SK-N-SH (cell line): ENCODE measurements at regions not wholly inside any gene's neighbourhood (a gene's known extent, or its start where the extent isn't known, plus 50 kb on each side); places are given as distances from the start of the nearest gene placed in this dataset.

Experiments used
- CTCF ChIA-PET: fragments of 300-600, 350-600 bp; formaldehyde crosslinking; extraction: SDS; loops from one replicate; lab custom pipeline; 2021; lab: Yijun Ruan, JAX
- POLR2A ChIA-PET: fragments of 350-600 bp; sonication (Branson Sonifier 250); formaldehyde crosslinking; extraction: SDS; loops from one replicate; lab custom pipeline; 2020; ENCODE audit warnings: antibody characterized with exemption, inconsistent platforms; lab: Yijun Ruan, JAX
- DNase-seq: peaks from one replicate; pipeline ENCODE4 v3.0.0; 2012
- H2AFZ ChIP-seq: fragments of 200-600 bp; sonication (generic); 2 replicates; pipeline ENCODE4 v1.8.1; 2016; ENCODE audit warnings: antibody characterized with exemption, mild to moderate bottlenecking, low read depth
- H3F3A ChIP-seq: fragments of 200-600 bp; sonication (generic); replicated peaks from 2 replicates; pipeline ENCODE3; 2016; ENCODE audit warnings: antibody characterized with exemption, mild to moderate bottlenecking; ENCODE audit not compliant: insufficient read depth
- H3K27ac ChIP-seq, 2 experiments: fragments of 200-500 bp in 1 of 2; fragments of 200-600 bp in 1 of 2; sonication (Bioruptor generic) in 1 of 2; sonication (generic), shearing (Covaris generic) in 1 of 2; 2 replicates each; pipeline versions ENCODE4 v1.5.1 to v1.6.1; 2014 to 2016; ENCODE audit warnings: low read depth in 2 of 2, inconsistent platforms in 1 of 2, low read length in 1 of 2, mild to moderate bottlenecking in 1 of 2, mixed read lengths in 1 of 2
- H3K27me3 ChIP-seq: fragments of 200-600 bp; sonication (generic), shearing (Covaris generic); 2 replicates; pipeline ENCODE4 v1.6.1; 2016; ENCODE audit warnings: mixed run types; ENCODE audit not compliant: insufficient read depth
- H3K36me3 ChIP-seq, 2 experiments: fragments of 200-500 bp in 1 of 2; fragments of 200-600 bp in 1 of 2; sonication (Bioruptor generic) in 1 of 2; sonication (generic) in 1 of 2; replicated peaks in 1 of 2; 2 replicates each; pipeline versions ENCODE3 to v1.5.1; 2014 to 2016; ENCODE audit warnings: low read length in 1 of 2, mild to moderate bottlenecking in 1 of 2; ENCODE audit not compliant: insufficient read depth in 2 of 2, control insufficient read depth in 1 of 2
- H3K4me1 ChIP-seq, 2 experiments: fragments of 200-500 bp in 1 of 2; fragments of 200-600 bp in 1 of 2; sonication (Bioruptor generic) in 1 of 2; sonication (generic), shearing (Covaris generic) in 1 of 2; 2 replicates each; pipeline versions ENCODE4 v1.5.1 to v1.6.1; 2014 to 2016; ENCODE audit warnings: low read depth in 1 of 2, low read length in 1 of 2, mixed run types in 1 of 2; ENCODE audit not compliant: insufficient read depth in 2 of 2, control insufficient read depth in 1 of 2
- H3K4me2 ChIP-seq: fragments of 200-600 bp; sonication (generic), shearing (Covaris generic); 2 replicates; pipeline ENCODE4 v1.6.1; 2017; ENCODE audit warnings: mixed run types
- H3K4me3 ChIP-seq, 2 experiments: fragments of 200-500 bp in 1 of 2; fragments of 200-600 bp in 1 of 2; sonication (Bioruptor generic) in 1 of 2; sonication (generic), shearing (Covaris generic) in 1 of 2; 2 replicates each; pipeline versions ENCODE4 v1.5.1 to v1.8.1; 2014 to 2016; ENCODE audit warnings: low read depth in 2 of 2, inconsistent platforms in 1 of 2, low read length in 1 of 2, mild to moderate bottlenecking in 1 of 2, mixed read lengths in 1 of 2, moderate library complexity in 1 of 2
- H3K79me2 ChIP-seq: fragments of 200-600 bp; sonication (generic); 2 replicates; pipeline ENCODE4 v1.8.1; 2017; ENCODE audit warnings: mild to moderate bottlenecking; ENCODE audit not compliant: insufficient read depth
- H3K9ac ChIP-seq: fragments of 200-600 bp; sonication (generic); 2 replicates; pipeline ENCODE4 v1.6.1; 2017; ENCODE audit warnings: mixed run types
- H3K9me2 ChIP-seq: fragments of 200-600 bp; sonication (generic); 2 replicates; pipeline ENCODE4 v1.6.1; 2017; ENCODE audit warnings: mixed run types
- H3K9me3 ChIP-seq: fragments of 200-600 bp; sonication (generic); 2 replicates; pipeline ENCODE4 v1.6.1; 2017; ENCODE audit warnings: mixed run types, mild to moderate bottlenecking, moderate library complexity
- H4K20me1 ChIP-seq: fragments of 200-600 bp; sonication (generic); 2 replicates; pipeline ENCODE4 v1.6.1; 2017; ENCODE audit warnings: mild to moderate bottlenecking, mixed run types; ENCODE audit not compliant: insufficient read depth
- ELF1 ChIP-seq: IDR thresholded peaks from 2 replicates; pipeline ENCODE4 v1.4.0; 2012
- FOSL2 ChIP-seq: IDR thresholded peaks from 2 replicates; pipeline ENCODE4 v1.4.0; 2012; ENCODE audit warnings: low read depth, mild to moderate bottlenecking, moderate library complexity, borderline replicate concordance
- FOXM1 ChIP-seq: IDR thresholded peaks from 2 replicates; pipeline ENCODE4 v1.4.0; 2012; ENCODE audit warnings: low read depth, mild to moderate bottlenecking
- MEF2A ChIP-seq: IDR thresholded peaks from 2 replicates; pipeline ENCODE4 v1.4.0; 2012; ENCODE audit warnings: low read depth, borderline replicate concordance
- NRF1 ChIP-seq: IDR thresholded peaks from 2 replicates; pipeline ENCODE4 v1.6.1; 2012; ENCODE audit warnings: low read depth, mild to moderate bottlenecking, low read length
- RCOR1 ChIP-seq: fragments of 150-350 bp; IDR thresholded peaks from 2 replicates; pipeline ENCODE4 v1.6.1; 2017; ENCODE audit warnings: antibody characterized with exemption, low read length
- RFX5 ChIP-seq: IDR thresholded peaks from 2 replicates; pipeline ENCODE4 v1.6.1; 2012; ENCODE audit warnings: mild to moderate bottlenecking, improper control_type of control experiment, low read length
- SIN3A ChIP-seq: IDR thresholded peaks from 2 replicates; pipeline ENCODE4 v1.6.1; 2012; ENCODE audit warnings: low read depth, mild to moderate bottlenecking, low read length, moderate library complexity, borderline replicate concordance
- SMC3 ChIP-seq: IDR thresholded peaks from 2 replicates; pipeline ENCODE4 v1.6.1; 2012; ENCODE audit warnings: low read depth, low read length, improper control_type of control experiment
- TAF1 ChIP-seq: IDR thresholded peaks from 2 replicates; pipeline ENCODE4 v1.6.1; 2012; ENCODE audit warnings: low read depth, mild to moderate bottlenecking, low read length, moderate library complexity, borderline replicate concordance
- TCF12 ChIP-seq: IDR thresholded peaks from 2 replicates; pipeline ENCODE4 v1.4.0; 2012
- YY1 ChIP-seq: IDR thresholded peaks from 2 replicates; pipeline ENCODE4 v1.4.0; 2012; ENCODE audit warnings: low read depth, mild to moderate bottlenecking
- WGBS: methylation state at CpG from one replicate; pipeline ENCODE4 v1.1.6; 2017; ENCODE audit warnings: low lambda C conversion rate; 5-methylcytosine and 5-hydroxymethylcytosine counted together
- TF ChIP-seq, protein P1 (sequence below): fragments of 200-600 bp; sonication (generic); IDR thresholded peaks from 2 replicates; pipeline ENCODE4 v1.6.1; 2017; ENCODE audit warnings: antibody characterized with exemption, mild to moderate bottlenecking, moderate library complexity
- TF ChIP-seq, protein P2 (sequence below): IDR thresholded peaks from 2 replicates; pipeline ENCODE4 v1.4.0; 2012; ENCODE audit warnings: low read depth, borderline replicate concordance

DNA sequence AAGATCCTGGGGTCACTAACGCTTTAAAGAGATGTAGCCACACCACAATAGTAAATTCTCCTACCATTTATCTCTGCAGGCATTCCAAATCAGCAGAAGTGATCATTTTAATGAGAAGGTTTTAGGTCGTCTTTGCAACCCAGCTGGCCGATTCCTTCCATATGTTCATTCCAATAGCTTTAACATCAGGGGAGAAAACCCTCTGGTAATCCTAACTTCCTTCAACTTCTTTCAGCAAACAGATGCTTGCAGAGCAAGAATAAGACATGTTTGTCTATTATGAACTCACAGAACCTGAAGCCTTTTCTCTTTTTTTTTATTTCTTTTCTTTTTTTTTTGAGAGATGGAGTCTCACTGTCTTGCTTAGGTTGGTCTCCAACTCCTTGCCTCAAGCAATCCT, 498.6 kb upstream of the SLITRK1 start:
- no peak for TF ChIP-seq MEF2A
- Histone ChIP-seq H3K9me2 (no peaks in the 10 kb centered on the region), H2AFZ (peak overlapping the region; percentile 57; the same call in 1 of the 2 replicates), H3K79me2 (no peaks in the 10 kb centered on the region), H3K4me1 (no peaks in the 10 kb centered on the region), H4K20me1 (no peaks in the 10 kb centered on the region), H3K4me3 (no peak overlapping the region), H3K36me3 (no peaks in the 10 kb centered on the region), H3K27me3 (no peaks in the 10 kb centered on the region), H3K27ac (no peak overlapping the region), H3F3A (no peaks in the 10 kb centered on the region), H3K4me2 (no peak overlapping the region), H3K9me3 (0 out of 2 replicates have a peak, but pooled peaks cover 2% of the 10 kb centered on the region), H3K9ac (no peak overlapping the region)
- POLR2A ChIA-PET: no interaction called here
- no peak for DNase-seq
- CTCF ChIA-PET: no interaction called here
- WGBS: 7% methylated on average over 3 of the region's 3 CpGs

DNA sequence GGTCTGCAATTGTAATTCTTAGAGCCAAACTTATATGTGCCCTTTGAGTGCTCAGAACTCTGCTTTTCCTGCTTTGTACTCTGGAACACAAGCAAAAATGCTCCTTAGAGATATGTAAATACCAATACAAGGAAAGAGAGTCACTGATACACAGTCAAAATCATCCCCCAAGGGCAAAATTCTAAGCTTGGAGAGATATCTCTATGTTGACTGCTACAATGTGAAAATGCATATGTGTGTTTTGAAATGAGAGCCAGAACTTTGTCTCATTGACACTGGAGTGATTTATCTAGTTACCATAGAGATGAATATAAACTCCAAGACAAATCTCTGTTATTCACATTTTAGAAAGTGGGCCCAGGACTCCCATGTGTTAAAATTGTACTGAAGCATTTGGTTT, 494.8 kb upstream of the SLITRK1 start:
- Histone ChIP-seq H3K4me3 (no peak overlapping the region), H3K4me1 (no peaks in the 10 kb centered on the region), H2AFZ (no peak overlapping the region), H3F3A (no peaks in the 10 kb centered on the region), H3K9me3 (no peaks in the 10 kb centered on the region), H3K36me3 (no peaks in the 10 kb centered on the region), H3K4me2 (no peak overlapping the region), H3K27ac (no peak overlapping the region), H3K79me2 (no peaks in the 10 kb centered on the region), H4K20me1 (no peaks in the 10 kb centered on the region), H3K27me3 (no peaks in the 10 kb centered on the region), H3K9me2 (no peaks in the 10 kb centered on the region), H3K9ac (no peak overlapping the region)
- TF ChIP-seq, protein P1, sequence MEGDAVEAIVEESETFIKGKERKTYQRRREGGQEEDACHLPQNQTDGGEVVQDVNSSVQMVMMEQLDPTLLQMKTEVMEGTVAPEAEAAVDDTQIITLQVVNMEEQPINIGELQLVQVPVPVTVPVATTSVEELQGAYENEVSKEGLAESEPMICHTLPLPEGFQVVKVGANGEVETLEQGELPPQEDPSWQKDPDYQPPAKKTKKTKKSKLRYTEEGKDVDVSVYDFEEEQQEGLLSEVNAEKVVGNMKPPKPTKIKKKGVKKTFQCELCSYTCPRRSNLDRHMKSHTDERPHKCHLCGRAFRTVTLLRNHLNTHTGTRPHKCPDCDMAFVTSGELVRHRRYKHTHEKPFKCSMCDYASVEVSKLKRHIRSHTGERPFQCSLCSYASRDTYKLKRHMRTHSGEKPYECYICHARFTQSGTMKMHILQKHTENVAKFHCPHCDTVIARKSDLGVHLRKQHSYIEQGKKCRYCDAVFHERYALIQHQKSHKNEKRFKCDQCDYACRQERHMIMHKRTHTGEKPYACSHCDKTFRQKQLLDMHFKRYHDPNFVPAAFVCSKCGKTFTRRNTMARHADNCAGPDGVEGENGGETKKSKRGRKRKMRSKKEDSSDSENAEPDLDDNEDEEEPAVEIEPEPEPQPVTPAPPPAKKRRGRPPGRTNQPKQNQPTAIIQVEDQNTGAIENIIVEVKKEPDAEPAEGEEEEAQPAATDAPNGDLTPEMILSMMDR: no peak
- TF ChIP-seq RCOR1: no peak
- TF ChIP-seq FOXM1: no peak
- no peak for TF ChIP-seq YY1
- no peak for TF ChIP-seq NRF1
- no peak for TF ChIP-seq ELF1
- TF ChIP-seq TCF12: no peak
- no peak for TF ChIP-seq SMC3
- no peak for TF ChIP-seq FOSL2
- no peak for TF ChIP-seq RFX5
- TF ChIP-seq, protein P2, sequence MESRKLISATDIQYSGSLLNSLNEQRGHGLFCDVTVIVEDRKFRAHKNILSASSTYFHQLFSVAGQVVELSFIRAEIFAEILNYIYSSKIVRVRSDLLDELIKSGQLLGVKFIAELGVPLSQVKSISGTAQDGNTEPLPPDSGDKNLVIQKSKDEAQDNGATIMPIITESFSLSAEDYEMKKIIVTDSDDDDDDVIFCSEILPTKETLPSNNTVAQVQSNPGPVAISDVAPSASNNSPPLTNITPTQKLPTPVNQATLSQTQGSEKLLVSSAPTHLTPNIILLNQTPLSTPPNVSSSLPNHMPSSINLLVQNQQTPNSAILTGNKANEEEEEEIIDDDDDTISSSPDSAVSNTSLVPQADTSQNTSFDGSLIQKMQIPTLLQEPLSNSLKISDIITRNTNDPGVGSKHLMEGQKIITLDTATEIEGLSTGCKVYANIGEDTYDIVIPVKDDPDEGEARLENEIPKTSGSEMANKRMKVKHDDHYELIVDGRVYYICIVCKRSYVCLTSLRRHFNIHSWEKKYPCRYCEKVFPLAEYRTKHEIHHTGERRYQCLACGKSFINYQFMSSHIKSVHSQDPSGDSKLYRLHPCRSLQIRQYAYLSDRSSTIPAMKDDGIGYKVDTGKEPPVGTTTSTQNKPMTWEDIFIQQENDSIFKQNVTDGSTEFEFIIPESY: no peak
- no peak for TF ChIP-seq SIN3A
- no peak for TF ChIP-seq TAF1
- POLR2A ChIA-PET: no interaction called here
- DNase-seq: no peak
- CTCF ChIA-PET: interaction anchor here (0.9 kb wide), 1 partner anchor 21 kb away, joined by 3 read pairs; no protein-coding TSS in a partner anchor
